ENCODE measurements at regions not wholly inside any gene's neighbourhood (a gene's known extent, or its start where the extent isn't known, plus 50 kb on each side); places are given as distances from the start of the nearest gene placed in this dataset.

DNA sequence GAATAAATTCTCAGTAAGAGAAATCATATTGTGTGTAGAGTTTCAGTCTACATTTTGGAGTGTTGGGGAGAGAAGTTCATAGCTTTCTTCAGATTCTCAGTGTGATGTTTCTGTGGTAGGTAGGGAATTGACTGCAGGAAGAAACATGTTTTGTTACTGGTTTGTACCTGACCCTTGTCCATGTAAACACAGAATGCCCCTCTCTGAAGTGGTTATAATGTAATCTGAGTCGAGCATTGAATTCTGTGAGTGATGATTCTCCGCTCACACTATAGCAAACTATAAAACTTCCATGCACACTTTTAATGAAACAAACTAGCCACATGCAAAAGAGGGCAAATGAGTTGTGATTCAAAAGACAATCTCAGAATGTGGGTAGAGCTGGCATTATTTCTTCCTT lies 433.2 kb downstream of the USP25 start:
- TF ChIP-seq POLR2AphosphoS5 (IDR thresholded peaks at IDR 0.05; ENCODE audit: low read depth) (no peak), ZNF114 (CRISPR knock-in tag; IDR thresholded peaks at IDR 0.05) (no peak), EZH2 (IDR thresholded peaks at IDR 0.05; ENCODE audit: low read depth, unreplicated experiment) (no peak), JUNB (IDR thresholded peaks at IDR 0.05; ENCODE audit: unreplicated experiment) (no peak), STAT1 (IDR thresholded peaks at IDR 0.05; ENCODE audit: unreplicated experiment) (no peak)
- TF ChIP-seq, protein P1, sequence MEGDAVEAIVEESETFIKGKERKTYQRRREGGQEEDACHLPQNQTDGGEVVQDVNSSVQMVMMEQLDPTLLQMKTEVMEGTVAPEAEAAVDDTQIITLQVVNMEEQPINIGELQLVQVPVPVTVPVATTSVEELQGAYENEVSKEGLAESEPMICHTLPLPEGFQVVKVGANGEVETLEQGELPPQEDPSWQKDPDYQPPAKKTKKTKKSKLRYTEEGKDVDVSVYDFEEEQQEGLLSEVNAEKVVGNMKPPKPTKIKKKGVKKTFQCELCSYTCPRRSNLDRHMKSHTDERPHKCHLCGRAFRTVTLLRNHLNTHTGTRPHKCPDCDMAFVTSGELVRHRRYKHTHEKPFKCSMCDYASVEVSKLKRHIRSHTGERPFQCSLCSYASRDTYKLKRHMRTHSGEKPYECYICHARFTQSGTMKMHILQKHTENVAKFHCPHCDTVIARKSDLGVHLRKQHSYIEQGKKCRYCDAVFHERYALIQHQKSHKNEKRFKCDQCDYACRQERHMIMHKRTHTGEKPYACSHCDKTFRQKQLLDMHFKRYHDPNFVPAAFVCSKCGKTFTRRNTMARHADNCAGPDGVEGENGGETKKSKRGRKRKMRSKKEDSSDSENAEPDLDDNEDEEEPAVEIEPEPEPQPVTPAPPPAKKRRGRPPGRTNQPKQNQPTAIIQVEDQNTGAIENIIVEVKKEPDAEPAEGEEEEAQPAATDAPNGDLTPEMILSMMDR (conservative IDR thresholded peaks at IDR 0.05; ENCODE audit: low read depth in 2 of 2) = no peak
- TF ChIP-seq, protein P2, sequence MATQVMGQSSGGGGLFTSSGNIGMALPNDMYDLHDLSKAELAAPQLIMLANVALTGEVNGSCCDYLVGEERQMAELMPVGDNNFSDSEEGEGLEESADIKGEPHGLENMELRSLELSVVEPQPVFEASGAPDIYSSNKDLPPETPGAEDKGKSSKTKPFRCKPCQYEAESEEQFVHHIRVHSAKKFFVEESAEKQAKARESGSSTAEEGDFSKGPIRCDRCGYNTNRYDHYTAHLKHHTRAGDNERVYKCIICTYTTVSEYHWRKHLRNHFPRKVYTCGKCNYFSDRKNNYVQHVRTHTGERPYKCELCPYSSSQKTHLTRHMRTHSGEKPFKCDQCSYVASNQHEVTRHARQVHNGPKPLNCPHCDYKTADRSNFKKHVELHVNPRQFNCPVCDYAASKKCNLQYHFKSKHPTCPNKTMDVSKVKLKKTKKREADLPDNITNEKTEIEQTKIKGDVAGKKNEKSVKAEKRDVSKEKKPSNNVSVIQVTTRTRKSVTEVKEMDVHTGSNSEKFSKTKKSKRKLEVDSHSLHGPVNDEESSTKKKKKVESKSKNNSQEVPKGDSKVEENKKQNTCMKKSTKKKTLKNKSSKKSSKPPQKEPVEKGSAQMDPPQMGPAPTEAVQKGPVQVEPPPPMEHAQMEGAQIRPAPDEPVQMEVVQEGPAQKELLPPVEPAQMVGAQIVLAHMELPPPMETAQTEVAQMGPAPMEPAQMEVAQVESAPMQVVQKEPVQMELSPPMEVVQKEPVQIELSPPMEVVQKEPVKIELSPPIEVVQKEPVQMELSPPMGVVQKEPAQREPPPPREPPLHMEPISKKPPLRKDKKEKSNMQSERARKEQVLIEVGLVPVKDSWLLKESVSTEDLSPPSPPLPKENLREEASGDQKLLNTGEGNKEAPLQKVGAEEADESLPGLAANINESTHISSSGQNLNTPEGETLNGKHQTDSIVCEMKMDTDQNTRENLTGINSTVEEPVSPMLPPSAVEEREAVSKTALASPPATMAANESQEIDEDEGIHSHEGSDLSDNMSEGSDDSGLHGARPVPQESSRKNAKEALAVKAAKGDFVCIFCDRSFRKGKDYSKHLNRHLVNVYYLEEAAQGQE (IDR thresholded peaks at IDR 0.05; ENCODE audit: unreplicated experiment) = no peak

Data from GM23338 (cell line).